HG02870 (cell line): ENCODE measurements at regions not wholly inside any gene's neighbourhood (a gene's known extent, or its start where the extent isn't known, plus 50 kb on each side); places are given as distances from the start of the nearest gene placed in this dataset.

Source experiments
- ATAC-seq: cut with Tn5 transposase; IDR thresholded peaks from one replicate; pipeline ENCODE4 v1.9.1; 2021; ENCODE audit warnings: mild to moderate bottlenecking, moderate library complexity; ENCODE audit not compliant: unreplicated experiment

DNA sequence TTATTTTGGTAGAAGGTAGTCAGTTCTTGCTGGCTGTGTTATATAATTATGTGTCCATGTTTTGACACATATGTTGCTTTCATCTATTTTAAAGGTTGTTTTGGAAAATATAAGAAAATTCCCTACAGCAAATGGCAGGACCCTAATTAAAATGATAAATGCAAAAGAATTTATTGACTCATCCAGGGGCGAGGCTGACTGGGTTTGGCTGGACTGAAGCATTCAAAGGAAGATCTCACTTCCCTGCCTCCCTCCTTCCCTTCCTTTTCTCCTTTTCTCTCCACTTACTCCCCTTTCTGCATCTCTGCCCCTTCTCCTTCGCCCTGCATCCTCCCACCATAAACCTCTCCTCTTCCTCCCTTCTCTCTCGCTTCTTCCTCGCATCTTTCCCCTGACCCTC is 129.6 kb downstream of the SNAPC1 start:
- ATAC-seq, result no peak

DNA sequence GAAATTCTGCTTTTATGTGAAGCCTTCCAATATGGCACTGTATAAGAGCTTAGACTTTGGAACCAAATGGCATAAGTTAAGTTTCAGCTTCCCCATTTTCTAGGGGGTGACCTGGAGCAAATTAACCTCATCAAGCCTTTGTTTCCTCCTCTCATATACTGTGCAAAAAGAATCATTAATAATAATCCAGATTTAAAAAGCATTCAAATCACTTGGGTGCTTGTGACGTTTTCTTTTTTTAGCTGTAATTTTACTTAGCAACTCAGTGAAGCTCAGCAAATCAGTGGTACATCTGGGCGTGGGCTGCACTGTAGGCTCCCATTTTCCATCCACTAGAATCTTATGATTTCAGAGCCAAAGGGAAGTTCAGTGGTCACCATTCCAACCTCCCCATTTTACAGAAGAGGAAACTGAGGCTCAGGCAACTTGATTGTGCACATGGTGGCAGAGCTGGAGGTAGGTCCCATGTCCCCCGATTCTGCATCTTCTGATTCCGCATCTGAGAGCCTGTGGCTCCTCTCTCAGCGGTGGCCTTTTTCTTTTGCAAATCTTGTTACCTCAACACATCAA is 131.2 kb downstream of the SNAPC1 start:
- ATAC-seq, result no peak

DNA sequence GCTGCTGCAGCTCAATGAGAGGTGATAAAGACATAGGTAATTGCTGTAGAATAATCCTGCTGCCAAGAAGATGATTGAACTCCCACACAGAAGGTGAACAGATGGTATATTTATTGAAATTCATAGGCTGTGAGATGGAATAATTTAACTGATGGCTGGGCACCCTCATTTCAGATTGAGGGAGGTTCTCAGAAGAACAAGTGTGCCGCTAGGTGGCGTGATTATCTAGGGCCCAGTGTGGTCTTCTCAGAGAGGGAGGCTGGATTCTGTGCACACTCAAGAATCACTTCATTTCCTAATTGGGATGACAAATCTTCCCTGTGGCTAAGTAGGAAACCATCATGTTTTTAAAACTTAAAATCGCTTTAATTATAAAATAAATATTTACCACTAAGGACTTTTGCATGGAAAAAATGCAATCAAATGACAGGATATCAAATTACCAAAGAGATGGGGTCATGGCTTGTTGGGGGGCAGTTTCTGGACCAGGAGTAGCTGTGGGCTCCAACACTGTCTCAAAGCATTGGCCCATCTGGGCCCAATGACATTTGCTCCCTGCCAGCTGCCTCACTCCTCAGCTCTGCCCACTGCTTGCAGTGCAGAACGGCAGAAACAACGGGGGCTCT is 132.3 kb downstream of the SNAPC1 start:
- ATAC-seq, result peak; percentile 33

DNA sequence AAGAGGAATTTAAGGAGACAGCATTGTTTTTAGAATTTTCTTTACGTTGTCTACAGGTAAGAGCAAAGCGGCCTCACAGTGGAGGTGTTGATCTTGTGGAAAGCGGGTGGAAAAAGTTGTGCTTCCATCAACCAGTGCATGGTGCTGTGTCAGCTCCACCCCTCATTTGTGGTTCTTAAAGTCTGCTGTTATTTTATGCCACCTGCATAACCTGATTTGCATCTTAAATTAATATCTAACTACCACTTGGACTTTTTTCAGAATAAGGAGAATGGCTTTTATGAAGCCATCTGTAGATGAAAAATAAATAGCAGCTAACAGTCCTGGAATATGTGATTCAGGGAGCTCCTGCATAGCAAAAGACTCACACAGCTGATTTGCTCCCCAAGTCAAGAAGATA is 135.1 kb downstream of the SNAPC1 start:
- no peak for ATAC-seq

DNA sequence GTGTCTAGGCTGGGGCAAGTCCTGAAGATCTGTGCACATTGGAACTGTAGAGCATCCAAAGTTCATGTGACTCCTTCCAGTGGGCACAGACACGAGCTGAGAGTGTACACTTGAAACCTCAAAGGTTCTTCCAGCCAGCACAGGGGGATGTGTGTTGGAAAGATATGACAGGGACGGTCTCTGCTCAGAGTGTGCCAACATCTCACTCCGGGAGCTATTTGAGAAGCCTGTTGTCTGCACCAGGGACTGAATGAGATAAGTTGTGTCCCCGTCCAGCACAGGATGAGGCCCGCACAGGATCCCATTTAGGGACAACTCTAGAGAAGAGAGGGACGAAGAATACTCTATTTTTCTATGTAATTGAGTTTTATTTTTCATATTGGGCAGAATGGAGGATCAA is 136.3 kb downstream of the SNAPC1 start:
- no peak for ATAC-seq

DNA sequence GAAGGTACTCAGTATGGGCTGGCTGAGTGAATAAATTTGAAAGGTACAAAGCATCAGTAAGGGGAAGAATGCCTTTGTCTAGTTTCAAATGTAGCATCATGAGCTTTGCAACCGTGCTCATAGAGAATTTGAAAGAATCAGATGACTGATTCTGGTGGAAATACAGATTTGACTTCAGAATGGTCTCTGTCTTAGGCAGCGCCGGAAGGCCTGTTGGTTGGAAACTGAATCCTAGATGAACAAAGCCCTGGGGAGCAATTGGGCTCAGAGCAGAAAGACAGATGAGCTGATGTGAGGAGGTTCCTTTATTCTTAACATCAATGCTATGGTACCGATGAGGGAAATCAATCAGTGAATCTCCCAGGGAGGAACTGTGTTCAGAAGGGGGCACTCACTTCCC is 137.3 kb downstream of the SNAPC1 start:
- peak; percentile 46 for ATAC-seq

DNA sequence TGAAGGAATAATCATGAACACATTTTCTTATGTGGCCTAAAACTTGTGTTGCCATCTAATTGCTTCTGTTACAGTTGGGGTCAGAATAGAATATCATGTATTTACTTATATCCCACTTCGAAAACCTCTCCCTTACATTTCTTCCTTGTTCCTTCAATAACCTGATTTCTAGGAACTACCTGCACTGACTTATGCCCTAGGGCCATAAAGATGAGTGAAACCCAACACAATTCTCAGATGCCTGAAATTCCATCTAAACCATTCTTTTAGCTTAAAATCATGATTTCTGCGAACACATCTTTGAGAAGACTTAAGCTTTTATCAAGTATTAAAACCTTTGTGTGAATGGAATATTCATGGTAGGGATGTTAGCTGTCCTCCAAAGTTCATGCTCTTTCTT is 142.7 kb downstream of the SNAPC1 start:
- no peak for ATAC-seq

DNA sequence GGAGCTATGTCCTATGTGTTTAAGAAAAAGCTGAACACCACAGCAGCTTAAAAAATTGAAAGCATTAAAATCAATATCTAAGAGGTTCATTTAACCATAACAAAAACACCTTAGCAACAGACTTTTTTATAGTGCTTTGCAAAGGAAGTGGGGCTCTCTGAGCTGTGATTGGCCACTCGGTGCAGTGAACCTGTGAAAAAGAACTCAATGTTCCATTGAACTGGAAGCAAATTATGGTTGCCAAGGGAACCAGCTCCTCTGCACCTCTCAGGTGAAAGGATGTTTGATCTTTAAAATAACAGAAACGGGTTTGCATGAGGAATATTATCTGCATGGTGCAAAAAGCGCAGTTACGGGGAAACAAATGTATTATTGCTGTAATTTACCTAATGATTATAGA is 149.4 kb downstream of the SNAPC1 start:
- ATAC-seq, result no peak

DNA sequence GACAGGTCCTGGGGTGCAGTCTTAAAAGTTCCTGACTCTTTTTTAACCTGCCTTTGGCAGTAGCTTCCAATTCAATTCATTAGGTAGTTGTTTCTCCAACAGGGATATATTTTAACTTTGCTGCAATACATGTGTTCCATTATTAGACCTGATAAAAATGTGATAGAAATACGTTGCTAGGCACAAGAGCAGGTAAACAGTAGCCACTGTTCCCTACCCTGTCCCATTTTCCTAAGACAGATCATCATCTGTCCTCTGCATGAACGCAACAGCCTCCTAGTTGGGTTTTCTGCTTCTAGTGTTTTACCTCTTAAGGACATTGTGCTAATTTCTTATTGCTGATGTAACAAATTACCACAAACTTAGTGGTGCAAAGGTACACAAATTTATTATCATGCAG is 156.8 kb downstream of the SNAPC1 start:
- ATAC-seq, result no peak

DNA sequence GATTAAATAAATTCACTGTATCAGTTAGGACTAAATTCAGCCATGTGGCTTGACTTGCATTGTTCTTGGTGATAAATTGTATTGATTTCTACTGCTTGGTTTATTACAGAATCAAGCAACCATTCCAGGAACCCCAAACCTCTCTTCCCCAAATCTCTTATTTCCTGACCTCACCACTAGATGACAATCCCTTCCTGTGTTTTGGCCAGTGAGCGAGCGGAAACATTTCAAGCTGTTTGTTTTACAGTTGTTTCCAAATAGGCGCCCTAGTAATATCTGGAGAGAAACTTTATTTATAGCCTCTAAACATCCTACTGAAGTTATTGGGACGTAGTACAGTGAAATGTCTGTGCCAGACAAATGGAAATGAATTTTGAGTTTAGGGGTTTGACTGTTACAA is 161.1 kb downstream of the SNAPC1 start:
- ATAC-seq, result no peak

DNA sequence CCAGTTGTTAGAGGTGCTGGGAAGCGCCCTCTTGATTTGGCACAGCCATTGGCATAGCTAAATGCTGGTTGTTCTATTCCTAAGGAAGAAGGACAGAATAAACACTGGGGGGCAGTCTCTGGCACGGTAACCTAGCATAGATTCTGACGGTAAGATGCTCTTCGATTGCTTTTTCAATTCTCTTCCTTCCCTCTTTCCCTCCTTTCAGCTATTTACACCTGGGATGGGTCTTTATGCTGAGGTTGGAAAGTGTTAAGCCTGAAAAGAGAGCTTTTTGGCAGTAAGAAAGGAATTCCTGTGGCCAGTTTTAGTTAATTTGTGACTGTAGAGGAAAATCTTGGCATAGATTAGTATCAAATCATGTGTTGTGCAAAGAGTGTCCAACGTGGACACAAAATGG is 162.8 kb downstream of the SNAPC1 start:
- ATAC-seq, result no peak

DNA sequence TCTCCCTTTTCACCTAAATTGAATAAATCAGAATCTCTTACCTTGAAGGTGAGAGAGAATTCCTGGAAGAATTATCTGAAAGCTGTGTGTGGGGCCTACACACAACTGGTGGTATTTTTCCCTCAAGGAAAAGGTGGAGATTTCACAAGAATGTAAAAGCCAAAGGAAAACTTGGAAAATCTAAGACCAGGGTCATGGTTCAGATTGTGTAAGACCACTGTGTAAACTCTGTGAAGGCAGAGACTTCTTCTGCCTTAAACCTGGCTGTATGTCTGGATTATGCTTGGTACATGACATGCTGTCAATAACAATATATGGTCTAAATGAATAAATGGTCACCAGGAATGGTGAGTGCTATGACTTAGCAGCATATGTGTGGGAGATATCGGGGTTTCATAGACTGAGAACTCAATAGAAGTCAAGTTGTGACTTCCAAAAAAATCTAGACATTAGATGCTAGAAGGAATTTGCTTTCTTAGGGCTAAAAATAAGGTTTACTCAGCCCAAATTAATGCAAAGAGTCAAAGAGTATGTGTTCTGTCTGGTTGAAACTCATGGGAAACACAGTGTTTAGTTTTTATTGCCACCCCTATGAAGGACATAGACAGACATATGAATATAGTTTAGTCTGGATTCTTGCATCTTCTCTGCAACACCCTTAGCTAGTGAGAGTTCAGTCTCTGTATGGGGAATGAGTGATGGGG is 163.7 kb downstream of the SNAPC1 start:
- no peak for ATAC-seq

DNA sequence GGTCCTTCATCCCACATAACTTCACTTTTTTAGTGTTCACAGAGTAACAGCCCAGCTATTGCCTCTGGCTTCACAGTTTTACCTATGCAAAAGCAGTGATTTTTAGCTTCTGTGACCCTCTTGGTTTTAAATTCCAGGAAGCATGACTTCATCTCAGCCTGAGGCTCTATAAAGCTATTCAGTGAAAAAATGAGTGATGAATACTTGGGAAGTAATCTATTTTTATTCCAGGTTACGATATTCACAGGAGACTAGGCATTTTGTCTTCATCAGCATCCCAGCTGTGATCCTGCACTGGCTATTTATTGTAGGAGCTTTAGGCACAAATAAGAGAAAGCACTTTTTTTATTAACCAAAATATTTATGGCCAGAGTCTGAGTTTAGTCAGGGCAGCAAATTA is 164.8 kb downstream of the SNAPC1 start:
- ATAC-seq, result no peak

DNA sequence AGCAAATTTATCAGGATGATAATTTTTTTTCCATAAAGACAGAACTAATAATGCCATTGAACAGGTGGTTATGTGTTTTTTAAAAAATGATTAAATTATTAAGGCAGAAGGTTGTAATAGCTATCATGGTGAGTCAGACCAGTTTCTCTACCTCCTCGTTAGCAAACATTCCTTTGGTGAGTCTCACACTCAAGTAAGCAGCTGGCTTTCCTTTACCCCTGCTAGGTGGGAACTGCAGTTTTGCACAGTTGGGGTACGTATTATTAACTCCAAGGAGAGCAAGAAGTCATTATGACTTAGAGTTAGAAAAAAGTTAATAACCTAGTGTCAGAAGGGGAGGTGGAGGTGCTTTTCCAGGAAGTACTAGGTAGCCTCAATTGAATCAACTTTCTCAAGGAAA is 165.3 kb downstream of the SNAPC1 start:
- ATAC-seq, result no peak

DNA sequence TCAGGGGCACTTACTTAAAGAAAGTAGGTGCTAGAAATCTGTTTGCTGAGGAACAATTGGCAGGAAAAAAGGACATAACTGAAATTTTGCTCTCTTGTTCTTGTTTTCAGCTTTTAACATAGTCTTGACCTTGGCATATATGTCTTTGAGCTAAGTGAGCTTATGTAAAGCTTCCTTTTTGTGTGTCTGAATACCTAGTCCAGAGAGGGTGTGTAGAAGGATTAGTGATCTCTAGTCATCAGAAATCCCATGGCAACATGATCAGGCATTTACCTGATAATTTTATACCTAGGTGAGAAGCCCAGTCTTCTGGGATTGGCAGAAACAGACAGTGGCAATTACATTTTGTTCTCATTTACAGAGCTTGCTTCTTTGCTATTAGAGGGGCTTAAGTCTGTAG is 166.1 kb downstream of the SNAPC1 start:
- ATAC-seq, result no peak

DNA sequence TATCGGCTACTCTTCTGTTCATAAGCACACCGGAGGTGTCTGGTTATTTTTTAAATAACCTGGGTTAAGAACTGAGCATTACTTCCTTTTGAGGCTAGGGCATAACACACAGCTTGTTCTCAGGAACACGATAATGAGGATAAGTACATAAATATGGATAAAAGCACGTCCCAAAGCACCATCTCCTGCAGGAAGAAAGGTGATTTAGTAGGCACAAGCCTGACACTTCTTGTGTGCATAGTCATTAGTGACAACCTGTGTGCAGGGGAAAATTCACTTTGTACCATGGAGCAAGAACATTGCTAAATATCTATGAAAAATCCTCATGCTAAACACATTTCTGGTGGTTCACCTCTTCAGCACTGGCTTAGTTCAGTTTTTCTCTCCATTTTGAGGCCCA is 166.5 kb downstream of the SNAPC1 start:
- no peak for ATAC-seq

DNA sequence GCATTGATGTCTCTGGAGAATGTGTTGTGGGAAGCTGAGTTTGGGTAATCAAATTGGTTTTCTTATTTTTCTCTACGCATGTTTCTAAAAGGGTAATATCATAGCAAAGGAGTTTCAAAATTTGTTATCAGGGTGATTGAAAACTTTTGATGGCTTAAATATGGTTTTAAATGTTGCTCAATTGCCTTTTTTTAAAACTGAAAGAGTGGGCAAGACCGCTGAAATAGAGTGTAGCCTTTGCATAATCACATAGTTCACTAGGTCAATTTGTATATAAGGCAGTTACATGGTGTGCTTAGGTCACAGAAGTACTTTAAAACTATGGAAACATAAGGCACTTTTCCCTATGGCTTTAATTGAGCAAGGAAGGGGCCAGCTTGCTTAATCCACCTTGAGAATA is 167.4 kb downstream of the SNAPC1 start:
- ATAC-seq, result no peak

DNA sequence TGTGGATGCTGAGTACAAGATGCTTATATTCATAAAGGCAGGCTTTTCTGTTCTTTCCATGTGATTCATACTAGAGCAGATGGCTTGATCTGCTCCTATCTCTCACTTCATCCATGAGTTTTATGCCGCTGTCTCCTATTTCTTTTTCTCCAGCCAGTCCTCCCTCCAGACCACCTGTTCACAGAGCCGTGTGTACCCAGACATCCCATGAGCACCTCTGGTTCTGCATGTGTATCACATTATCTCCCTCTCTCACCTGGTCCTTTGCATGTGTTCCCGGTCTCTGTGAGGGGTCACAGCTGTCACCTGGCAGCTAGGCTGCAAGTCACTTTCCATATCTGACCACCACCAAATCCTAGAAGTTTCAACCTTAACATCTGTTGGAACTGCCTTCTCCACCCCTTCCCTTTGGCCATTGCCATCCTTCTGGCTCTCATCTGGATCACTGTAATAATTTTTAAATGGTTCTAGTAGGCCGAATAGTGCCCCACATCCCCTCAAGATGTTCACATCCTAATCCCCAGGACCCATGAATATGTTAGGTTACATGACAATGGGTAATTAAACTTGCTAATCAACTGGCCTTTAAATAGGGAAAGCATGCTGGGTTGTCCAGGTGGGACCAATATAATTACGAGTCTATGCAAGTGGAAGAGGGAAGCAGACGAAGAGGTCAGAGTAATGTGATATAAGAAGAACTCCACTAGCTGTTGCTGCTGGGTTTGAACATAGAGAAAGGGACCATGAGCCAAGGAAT is 168.1 kb downstream of the SNAPC1 start:
- ATAC-seq, result no peak

DNA sequence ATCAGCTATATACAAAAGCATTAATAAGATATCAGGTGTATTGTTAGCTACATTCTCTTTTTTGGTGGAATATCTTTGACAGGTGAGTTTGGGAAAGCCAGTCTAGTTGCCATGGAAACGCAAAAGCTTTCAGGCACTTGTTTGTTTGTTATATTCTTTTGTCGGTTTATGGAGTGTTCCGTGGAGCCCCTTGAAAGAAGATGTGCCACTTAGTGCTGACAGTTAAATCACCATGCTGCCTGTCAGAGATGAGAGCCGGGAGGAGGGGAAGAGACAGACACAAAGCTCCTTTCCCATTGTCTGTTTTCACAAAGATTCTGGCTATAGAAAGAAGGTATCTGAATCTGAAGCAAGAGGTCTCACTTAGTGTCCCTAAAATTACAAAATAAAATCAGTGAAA is 170.8 kb downstream of the SNAPC1 start:
- ATAC-seq, result no peak

DNA sequence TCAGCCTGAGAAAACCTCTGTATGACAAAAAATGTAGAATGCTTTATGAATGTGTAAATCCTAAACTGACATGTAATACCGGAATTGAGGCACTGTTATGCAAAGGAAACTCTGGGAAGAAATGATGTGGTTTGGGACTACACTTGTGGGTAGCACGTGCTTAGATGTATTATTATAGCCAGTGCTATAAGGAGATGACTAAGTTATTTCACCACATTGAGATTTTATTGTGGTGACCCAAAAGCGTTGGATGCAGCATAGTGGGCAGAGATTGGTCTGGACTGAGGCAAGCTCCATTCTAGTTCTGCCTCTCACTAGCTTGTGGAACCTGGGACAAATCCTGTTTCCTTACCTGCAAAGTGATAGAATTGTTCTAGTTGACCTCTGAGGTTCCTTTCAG is 172.2 kb downstream of the SNAPC1 start:
- no peak for ATAC-seq

DNA sequence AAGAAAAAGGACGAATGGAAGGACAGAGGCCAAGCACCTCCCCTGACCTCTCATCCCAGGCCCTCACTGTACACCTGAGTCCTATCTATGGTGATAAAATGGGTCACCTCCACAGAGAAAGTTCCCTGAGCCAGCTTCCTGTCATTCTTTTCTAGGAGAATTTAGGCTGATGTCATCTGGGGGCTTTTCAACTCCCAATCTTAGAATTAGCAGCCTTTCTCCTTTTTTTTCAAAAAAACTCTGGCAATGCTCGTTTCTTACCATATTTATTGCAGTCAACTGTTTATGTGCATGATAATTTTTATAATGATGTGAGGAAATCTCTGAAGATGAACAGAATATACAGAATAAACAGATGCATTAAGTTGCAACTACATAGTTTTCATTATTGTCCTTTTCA is 177.6 kb downstream of the SNAPC1 start:
- ATAC-seq, result no peak
